Myocyte (in vitro differentiated cells): ENCODE measurements at regions not wholly inside any gene's neighbourhood (a gene's known extent, or its start where the extent isn't known, plus 50 kb on each side); places are given as distances from the start of the nearest gene placed in this dataset.
"Not testable (repeated sequence)": the region's sequence is repeated elsewhere in the genome, so short reads cannot be mapped to it uniquely, and the experiment has no call there.

Experiments
- DNase-seq: peaks from one replicate; pipeline ENCODE4 v3.0.0-alpha.2; 2012; ENCODE audit warnings: low read depth

- DNase-seq: not testable (repeated sequence)
These were observed 80.7 kb downstream of the SPTSSA start for GRCh38 chr14:34381304-34381703.

GRCh38 chr14:34380471-34380845, 81.6 kb downstream of the SPTSSA start:
- DNase-seq: no peak

- DNase-seq: no peak
These were observed 82.1 kb downstream of the SPTSSA start for GRCh38 chr14:34379816-34380470.

GRCh38 chr14:34376649-34377267, 85.3 kb downstream of the SPTSSA start:
- DNase-seq: no peak

GRCh38 chr14:34374998-34375740, 86.9 kb downstream of the SPTSSA start:
- no peak for DNase-seq

GRCh38 chr14:34373191-34373590, 88.8 kb downstream of the SPTSSA start:
- DNase-seq: no peak

GRCh38 chr14:34372786-34373185, 89.3 kb downstream of the SPTSSA start:
- DNase-seq: no peak

- DNase-seq: no peak
These were observed 92.4 kb downstream of the SPTSSA start for GRCh38 chr14:34369648-34370030.

- DNase-seq: no peak
These were observed 92.9 kb downstream of the SPTSSA start for GRCh38 chr14:34368971-34369647.

- DNase-seq: no peak
These were observed 93.7 kb downstream of the SPTSSA start for GRCh38 chr14:34368115-34368970.

- peak; percentile 24 for DNase-seq
These were observed 96.6 kb downstream of the SPTSSA start for GRCh38 chr14:34365309-34365915.

- DNase-seq: no peak
These were observed 97.8 kb downstream of the SPTSSA start for GRCh38 chr14:34364201-34364600.

GRCh38 chr14:34363733-34364134, 98.3 kb downstream of the SPTSSA start:
- DNase-seq: no peak

GRCh38 chr14:34362641-34363251, 99.3 kb downstream of the SPTSSA start:
- DNase-seq: no peak

GRCh38 chr14:34361504-34362011, 100.5 kb downstream of the SPTSSA start:
- no peak for DNase-seq

- no peak for DNase-seq
These were observed 102.5 kb downstream of the SPTSSA start for GRCh38 chr14:34359420-34360117.

- DNase-seq: no peak
These were observed 105.8 kb downstream of the SPTSSA start for GRCh38 chr14:34356264-34356654.

GRCh38 chr14:34355584-34356263, 106.3 kb downstream of the SPTSSA start:
- peak; percentile 62 for DNase-seq

- DNase-seq: no peak
These were observed 107.5 kb downstream of the SPTSSA start for GRCh38 chr14:34354556-34354955.
